ENCODE measurements at regions not wholly inside any gene's neighbourhood (a gene's known extent, or its start where the extent isn't known, plus 50 kb on each side); places are given as distances from the start of the nearest gene placed in this dataset.
"Not testable (repeated sequence)": the region's sequence is repeated elsewhere in the genome, so short reads cannot be mapped to it uniquely, and the experiment has no call there.

- DNase-seq (ENCODE audit: low read depth), result no peak
- TF ChIP-seq CTCF (conservative IDR thresholded peaks at IDR 0.05; ENCODE audit: low read length), result no peak
- no peak overlapping the region for H3K4me3 ChIP-seq (ENCODE audit: low read length)
These were observed 52.0 kb upstream of the LRIG1 start for GRCh38 chr3:66552846-66553245.

- no peak for DNase-seq (ENCODE audit: low read depth)
- TF ChIP-seq CTCF (conservative IDR thresholded peaks at IDR 0.05; ENCODE audit: low read length), result no peak
- H3K4me3 ChIP-seq (ENCODE audit: low read length), result no peak overlapping the region
These were observed 52.8 kb upstream of the LRIG1 start for GRCh38 chr3:66553441-66554113.

GRCh38 chr3:66554178-66554577 is 53.4 kb upstream of the LRIG1 start:
- peak; percentile 21 for DNase-seq (ENCODE audit: low read depth)
- no peak for TF ChIP-seq CTCF (conservative IDR thresholded peaks at IDR 0.05; ENCODE audit: low read length)
- H3K4me3 ChIP-seq (ENCODE audit: low read length), result no peak overlapping the region

GRCh38 chr3:66555214-66555844 is 54.5 kb upstream of the LRIG1 start:
- no peak overlapping the region for H3K4me3 ChIP-seq (ENCODE audit: low read length)
- no peak for DNase-seq (ENCODE audit: low read depth)
- TF ChIP-seq CTCF (conservative IDR thresholded peaks at IDR 0.05; ENCODE audit: low read length), result no peak

GRCh38 chr3:66557170-66557569 is 56.3 kb upstream of the LRIG1 start:
- no peak overlapping the region for H3K4me3 ChIP-seq (ENCODE audit: low read length)
- no peak for DNase-seq (ENCODE audit: low read depth)
- TF ChIP-seq CTCF (conservative IDR thresholded peaks at IDR 0.05; ENCODE audit: low read length), result no peak

- H3K4me3 ChIP-seq (ENCODE audit: low read length); DNase-seq (ENCODE audit: low read depth): not testable (repeated sequence)
These were observed 59.1 kb upstream of the LRIG1 start for GRCh38 chr3:66559924-66560323.

- no peak for TF ChIP-seq CTCF (conservative IDR thresholded peaks at IDR 0.05; ENCODE audit: low read length)
- no peak overlapping the region for H3K4me3 ChIP-seq (ENCODE audit: low read length)
- no peak for DNase-seq (ENCODE audit: low read depth)
These were observed 60.5 kb upstream of the LRIG1 start for GRCh38 chr3:66561367-66561766.
